ENCODE measurements at regions not wholly inside any gene's neighbourhood (a gene's known extent, or its start where the extent isn't known, plus 50 kb on each side); places are given as distances from the start of the nearest gene placed in this dataset.

DNA sequence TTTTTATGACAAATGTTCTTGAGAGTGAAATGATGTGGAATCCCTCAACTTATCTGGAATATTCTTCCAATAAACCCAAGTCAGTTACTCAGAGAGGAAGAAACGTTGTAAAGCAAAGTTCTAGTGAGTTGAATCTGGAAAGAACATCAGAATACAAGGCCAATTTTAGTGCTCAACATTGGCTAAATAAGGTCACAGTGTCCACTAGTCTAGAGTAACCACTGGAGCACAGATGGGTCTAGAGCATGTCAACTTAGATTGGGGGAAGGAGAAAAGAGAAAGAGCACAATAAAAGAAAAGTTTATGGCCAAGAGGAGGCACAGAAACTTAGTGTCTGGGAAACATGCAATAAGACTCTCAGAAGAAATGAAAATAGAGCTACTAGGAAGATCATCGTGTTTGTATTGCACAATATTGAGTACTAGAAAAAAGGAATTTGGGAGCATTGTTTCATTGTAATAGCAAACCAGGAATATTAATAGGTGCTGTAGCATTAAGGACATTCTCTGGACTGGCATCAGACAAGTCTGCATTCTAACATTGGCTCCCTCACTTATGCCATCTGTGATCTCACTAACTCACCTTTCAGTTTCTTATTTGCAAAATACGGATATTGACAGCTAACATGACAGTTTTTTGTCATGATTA, 1318.5 kb downstream of the PCDH9 start:
- Histone ChIP-seq H3K27me3 (ENCODE audit: low read depth) (no peaks in the 10 kb centered on the region), H3K4me3 (no peak overlapping the region), H3K9me3 (no peaks in the 10 kb centered on the region), H3K36me3 (no peaks in the 10 kb centered on the region), H3K27ac (no peak overlapping the region), H3K4me1 (no peaks in the 10 kb centered on the region)
- DNase-seq: no peak
- no peak for ATAC-seq
- TF ChIP-seq, protein P1, sequence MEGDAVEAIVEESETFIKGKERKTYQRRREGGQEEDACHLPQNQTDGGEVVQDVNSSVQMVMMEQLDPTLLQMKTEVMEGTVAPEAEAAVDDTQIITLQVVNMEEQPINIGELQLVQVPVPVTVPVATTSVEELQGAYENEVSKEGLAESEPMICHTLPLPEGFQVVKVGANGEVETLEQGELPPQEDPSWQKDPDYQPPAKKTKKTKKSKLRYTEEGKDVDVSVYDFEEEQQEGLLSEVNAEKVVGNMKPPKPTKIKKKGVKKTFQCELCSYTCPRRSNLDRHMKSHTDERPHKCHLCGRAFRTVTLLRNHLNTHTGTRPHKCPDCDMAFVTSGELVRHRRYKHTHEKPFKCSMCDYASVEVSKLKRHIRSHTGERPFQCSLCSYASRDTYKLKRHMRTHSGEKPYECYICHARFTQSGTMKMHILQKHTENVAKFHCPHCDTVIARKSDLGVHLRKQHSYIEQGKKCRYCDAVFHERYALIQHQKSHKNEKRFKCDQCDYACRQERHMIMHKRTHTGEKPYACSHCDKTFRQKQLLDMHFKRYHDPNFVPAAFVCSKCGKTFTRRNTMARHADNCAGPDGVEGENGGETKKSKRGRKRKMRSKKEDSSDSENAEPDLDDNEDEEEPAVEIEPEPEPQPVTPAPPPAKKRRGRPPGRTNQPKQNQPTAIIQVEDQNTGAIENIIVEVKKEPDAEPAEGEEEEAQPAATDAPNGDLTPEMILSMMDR (IDR thresholded peaks at IDR 0.05): no peak
- intact Hi-C loops (cut with DNase I): no loop called here

DNA sequence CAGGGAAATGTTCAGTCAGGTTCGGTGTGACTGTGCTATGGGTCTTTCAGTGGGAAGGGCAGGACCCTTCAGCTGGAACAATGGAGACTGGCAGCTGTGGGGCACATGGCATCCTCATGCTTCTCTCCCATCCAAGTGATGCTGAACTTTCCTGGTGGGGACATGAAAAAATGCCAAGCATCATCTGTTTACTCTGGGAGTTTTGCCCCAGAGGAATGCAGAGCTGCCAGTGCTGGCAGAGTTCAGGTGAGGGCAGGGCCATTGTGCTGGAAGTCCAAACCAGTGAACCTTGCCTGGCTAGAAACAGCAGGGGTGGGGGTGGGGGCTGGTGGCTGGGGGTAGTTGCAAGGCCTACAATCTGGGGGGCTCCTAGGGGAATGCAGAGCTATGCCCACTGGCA, 1320.6 kb downstream of the PCDH9 start:
- Histone ChIP-seq H3K9me3 (no peaks in the 10 kb centered on the region), H3K27me3 (ENCODE audit: low read depth) (no peaks in the 10 kb centered on the region), H3K36me3 (no peaks in the 10 kb centered on the region), H3K4me3 (no peak overlapping the region), H3K27ac (no peak overlapping the region), H3K4me1 (no peaks in the 10 kb centered on the region)
- TF ChIP-seq, protein P1 (IDR thresholded peaks at IDR 0.05): no peak
- no peak for DNase-seq
- intact Hi-C loops (cut with DNase I): no loop called here
- no peak for ATAC-seq

DNA sequence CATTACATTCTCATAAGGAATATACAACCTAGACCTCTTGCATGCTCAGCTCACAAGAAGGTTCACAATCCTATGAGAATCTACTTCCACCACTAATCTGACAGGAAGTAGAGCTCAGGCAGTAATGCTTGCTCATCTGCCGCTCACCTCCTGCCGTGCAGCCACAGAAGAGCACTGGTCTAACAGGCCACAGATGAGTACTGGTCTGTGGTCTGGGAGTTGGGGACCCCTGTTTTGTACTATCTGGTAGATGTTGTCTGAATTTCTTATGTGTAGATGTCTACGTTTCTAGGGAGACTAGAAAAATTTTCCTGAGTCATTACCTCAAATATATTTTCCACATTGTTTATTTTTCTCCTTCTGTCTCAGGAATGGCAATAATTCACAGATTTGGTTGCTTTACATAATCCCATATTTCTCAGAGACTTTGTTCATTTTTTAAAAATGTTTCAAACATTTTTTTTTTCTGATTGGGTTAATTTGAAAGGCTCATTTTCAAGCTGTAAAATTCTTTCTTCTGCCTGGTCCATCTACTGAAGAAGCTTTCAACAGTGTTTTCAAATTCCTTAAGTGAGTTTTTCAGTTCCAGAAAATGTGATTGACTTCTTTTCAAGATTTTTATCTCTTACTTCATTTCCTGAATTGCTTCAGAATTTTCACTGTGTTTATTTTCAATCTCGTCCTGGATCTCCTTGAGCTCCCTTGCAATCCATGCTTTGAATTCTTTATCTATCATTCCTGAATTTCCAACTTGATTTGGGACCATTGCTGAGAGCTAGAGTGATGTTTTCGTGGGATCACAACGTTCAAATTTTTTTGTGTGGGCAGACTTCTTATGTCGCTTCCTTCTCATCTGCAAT, 1322.2 kb downstream of the PCDH9 start:
- TF ChIP-seq, protein P1 (IDR thresholded peaks at IDR 0.05): no peak
- H3K9me3 ChIP-seq: no peaks in the 10 kb centered on the region
- no peaks in the 10 kb centered on the region for H3K36me3 ChIP-seq
- DNase-seq (no peak), ATAC-seq (no peak)
- no peaks in the 10 kb centered on the region for H3K27me3 ChIP-seq (ENCODE audit: low read depth)
- H3K4me1 ChIP-seq: no peaks in the 10 kb centered on the region
- H3K27ac ChIP-seq: no peak overlapping the region
- intact Hi-C loops (cut with DNase I): no loop called here
- H3K4me3 ChIP-seq: no peak overlapping the region

DNA sequence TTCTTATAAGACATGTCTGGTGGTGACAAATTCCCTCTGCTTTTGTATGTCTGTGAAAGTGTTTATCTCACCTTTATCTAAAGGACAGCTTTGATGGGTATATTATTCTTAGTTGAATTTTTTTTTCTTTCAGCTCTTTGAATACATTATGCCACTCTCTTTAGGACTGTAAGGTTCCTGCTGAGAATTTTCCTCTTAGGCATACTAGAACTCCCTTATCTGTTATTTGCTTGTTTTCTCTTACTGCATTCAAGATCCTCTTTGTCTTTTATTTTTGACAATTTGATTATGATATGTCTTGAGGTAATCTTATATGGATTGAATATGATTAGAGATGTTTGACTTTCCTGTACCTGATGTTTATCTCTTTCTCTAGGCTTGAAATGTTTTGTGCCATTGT, 1328.4 kb downstream of the PCDH9 start:
- Histone ChIP-seq H3K27me3 (ENCODE audit: low read depth) (no peaks in the 10 kb centered on the region), H3K27ac (no peak overlapping the region), H3K9me3 (no peaks in the 10 kb centered on the region), H3K36me3 (no peaks in the 10 kb centered on the region), H3K4me1 (no peaks in the 10 kb centered on the region), H3K4me3 (no peak overlapping the region)
- TF ChIP-seq, protein P1 (IDR thresholded peaks at IDR 0.05): no peak
- DNase-seq (no peak), ATAC-seq (no peak)
- intact Hi-C loops (cut with DNase I): no loop called here

DNA sequence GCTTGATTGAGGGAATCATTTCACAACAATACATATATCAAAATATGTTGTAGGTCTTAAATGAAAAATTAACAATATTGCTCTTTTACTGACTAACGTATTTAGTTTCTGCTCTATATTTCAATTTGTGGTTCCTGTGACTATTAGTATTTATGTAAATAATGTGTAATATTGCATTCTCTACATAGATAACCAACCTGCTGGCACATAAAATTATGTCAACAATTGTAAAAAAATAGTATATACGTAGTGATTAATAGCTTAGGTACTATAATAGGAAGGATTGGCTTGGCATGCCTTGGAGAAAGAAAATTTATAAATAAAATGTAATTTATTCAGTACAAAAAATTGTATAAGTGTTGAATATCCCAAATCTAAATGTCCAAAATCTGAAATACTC, 1336.1 kb downstream of the PCDH9 start:
- Histone ChIP-seq H3K4me3 (no peak overlapping the region), H3K4me1 (no peaks in the 10 kb centered on the region), H3K9me3 (no peaks in the 10 kb centered on the region), H3K27me3 (ENCODE audit: low read depth) (no peaks in the 10 kb centered on the region), H3K27ac (no peak overlapping the region), H3K36me3 (no peaks in the 10 kb centered on the region)
- TF ChIP-seq, protein P1 (IDR thresholded peaks at IDR 0.05): no peak
- intact Hi-C loops (cut with DNase I): no loop called here
- ATAC-seq (no peak), DNase-seq (no peak)

All from lower lobe of right lung (tissue), 2 donors.